Fibroblast of the aortic adventitia (primary cell): ENCODE measurements at regions not wholly inside any gene's neighbourhood (a gene's known extent, or its start where the extent isn't known, plus 50 kb on each side); places are given as distances from the start of the nearest gene placed in this dataset.

Source experiments
- DNase-seq: peaks from one replicate; pipeline ENCODE4 v3.0.0-alpha.2; 2010; ENCODE audit warnings: low read depth
- H3K4me3 ChIP-seq: 2 replicates; pipeline ENCODE4 v1.5.1; 2011; ENCODE audit warnings: low read depth, mild to moderate bottlenecking, control low read depth, low read length, moderate library complexity
- TF ChIP-seq, protein P1 (sequence below): IDR thresholded peaks from 2 replicates; pipeline ENCODE4 v1.5.1; 2011; ENCODE audit warnings: mild to moderate bottlenecking, low read length, control low read depth, inconsistent platforms; ENCODE audit not compliant: insufficient read depth

DNA sequence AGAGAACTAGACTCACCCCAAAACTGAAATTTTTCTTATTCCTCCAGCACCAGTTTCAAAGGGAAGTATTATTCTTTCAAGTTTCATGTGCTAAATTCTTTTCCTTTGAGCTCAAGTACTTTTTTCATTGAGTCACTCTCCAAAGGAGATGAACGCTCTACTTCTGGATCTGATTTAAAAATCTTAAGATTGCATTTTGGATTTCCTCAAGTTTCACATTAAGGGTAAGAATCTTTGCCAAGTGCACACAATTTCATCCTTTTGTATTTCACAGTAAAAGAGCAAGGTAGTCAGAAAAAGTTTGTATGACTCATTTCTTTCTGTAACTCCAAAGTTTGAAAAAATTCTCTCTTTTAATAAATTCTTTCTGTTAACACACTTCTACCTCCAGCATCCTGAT lies 435.5 kb downstream of the RAB38 start:
- TF ChIP-seq, protein P1, sequence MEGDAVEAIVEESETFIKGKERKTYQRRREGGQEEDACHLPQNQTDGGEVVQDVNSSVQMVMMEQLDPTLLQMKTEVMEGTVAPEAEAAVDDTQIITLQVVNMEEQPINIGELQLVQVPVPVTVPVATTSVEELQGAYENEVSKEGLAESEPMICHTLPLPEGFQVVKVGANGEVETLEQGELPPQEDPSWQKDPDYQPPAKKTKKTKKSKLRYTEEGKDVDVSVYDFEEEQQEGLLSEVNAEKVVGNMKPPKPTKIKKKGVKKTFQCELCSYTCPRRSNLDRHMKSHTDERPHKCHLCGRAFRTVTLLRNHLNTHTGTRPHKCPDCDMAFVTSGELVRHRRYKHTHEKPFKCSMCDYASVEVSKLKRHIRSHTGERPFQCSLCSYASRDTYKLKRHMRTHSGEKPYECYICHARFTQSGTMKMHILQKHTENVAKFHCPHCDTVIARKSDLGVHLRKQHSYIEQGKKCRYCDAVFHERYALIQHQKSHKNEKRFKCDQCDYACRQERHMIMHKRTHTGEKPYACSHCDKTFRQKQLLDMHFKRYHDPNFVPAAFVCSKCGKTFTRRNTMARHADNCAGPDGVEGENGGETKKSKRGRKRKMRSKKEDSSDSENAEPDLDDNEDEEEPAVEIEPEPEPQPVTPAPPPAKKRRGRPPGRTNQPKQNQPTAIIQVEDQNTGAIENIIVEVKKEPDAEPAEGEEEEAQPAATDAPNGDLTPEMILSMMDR = no peak
- H3K4me3 ChIP-seq = no peak overlapping the region
- no peak for DNase-seq

DNA sequence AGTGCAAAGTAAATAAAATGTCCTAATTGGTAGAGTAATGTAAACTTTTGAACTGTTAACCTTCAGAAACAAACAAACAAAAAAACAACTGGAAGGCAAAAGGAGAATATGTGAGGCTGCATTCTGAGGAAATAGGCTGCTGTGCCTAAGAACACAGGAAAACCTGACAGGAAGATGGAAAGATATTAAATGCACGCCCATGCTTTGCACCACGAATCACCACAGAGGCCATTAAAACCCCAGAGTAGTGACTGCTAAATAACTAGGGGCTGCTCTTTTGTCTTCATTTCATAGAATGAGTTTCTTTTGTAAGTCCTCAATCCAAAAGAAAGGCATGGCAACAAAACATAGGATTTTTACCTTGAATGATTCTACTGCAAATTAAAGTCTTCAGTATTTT lies 436.0 kb downstream of the RAB38 start:
- no peak overlapping the region for H3K4me3 ChIP-seq
- DNase-seq = no peak
- TF ChIP-seq, protein P1 = no peak

DNA sequence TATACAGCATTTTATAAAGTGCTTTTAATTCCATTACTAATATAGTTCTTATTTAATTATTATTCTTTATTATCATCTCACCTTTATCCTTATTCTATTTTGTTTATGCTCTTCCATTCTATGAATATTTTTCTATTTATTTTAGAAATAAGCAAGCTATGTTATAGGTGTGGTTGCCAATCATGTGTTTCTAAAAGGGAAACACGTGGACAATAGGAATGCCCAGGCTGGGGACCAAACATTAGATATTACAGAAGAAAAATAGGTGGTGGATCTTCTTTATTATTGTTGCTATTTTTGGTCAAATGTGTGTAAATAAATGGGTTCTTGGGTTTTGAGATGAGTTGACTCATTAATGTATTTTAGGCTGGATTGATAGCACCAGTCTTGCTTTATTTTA lies 438.3 kb downstream of the RAB38 start:
- no peak for DNase-seq
- TF ChIP-seq, protein P1 = no peak
- no peak overlapping the region for H3K4me3 ChIP-seq

DNA sequence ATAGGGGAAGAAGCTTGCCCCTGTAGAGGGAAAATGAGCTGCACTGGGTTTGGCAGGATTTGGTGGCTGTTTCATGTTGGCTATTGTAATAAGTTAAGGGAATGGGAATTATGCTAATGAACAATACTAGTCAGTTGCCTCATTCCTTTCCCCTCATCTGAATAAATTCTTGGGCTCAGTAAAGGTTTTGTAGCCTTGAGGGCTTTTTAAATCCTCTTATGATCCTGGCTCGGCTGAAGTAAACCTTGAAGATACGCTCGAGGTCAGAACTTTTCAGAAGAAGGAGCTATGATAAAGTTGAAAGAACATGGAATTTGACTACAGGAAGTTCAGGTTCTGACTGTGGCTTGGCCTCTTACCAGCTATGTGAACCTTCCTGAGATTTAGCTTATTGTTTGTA lies 448.7 kb downstream of the RAB38 start:
- no peak overlapping the region for H3K4me3 ChIP-seq
- peak; percentile 4 for DNase-seq
- TF ChIP-seq, protein P1 = no peak

DNA sequence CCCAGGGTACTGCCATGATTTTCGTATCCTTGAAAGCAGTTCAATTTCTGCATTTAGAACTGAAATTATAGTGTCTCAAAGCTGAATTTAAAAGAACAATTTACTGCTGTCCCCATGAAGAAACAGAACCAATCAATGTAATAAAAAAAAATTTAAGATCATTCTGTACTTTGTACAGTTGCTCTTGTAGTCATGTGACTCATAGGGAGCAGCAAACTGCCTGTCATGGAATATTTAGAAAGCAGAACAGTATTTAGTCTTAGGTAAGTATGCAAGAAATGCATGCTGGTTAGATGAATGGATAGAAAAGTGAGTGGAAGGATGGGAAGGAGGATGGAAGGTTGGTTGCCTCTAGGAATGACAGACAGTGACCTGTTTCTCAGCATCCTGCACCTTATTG lies 450.9 kb downstream of the RAB38 start:
- TF ChIP-seq, protein P1 = no peak
- no peak overlapping the region for H3K4me3 ChIP-seq
- DNase-seq = no peak

DNA sequence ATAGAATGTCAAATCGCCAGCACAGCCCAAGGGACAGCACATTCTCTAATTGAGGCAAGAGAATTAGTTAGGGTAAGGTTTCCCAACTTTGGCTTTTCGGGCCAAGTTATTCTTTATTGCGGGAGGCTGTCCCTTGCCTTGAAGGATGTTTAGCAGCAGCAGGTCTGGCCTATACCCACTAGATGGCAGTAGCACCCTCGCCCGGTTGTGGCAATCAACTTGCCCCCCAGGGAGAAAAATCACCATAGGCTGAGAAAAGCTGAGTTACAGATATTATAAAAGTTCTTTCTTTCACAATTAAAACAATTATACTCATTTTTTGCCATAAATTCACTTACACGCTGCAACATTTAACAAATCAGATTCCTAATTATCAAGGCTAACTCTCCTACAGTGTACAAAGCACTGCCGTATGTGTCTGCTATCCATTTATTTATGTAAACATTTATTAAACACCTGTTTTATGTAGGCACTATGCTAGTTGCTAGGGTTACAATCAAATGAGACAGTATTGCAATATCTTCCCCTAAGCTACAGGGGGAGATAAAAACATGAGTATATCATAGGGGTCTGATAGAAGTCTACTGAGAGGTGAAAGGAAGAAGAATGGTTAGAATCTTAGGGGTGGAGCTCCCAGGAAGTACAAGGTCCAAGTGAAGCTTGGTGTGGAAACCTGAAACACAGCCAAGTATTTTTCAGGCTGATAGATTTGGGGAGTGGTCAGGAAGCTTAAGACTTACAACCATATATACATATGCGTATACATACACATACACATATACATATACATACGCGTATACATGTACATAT lies 452.3 kb downstream of the RAB38 start:
- peak; percentile 17 for DNase-seq
- no peak overlapping the region for H3K4me3 ChIP-seq
- TF ChIP-seq, protein P1 = peak; percentile 66
